MM.1S (cell line): ENCODE measurements at regions not wholly inside any gene's neighbourhood (a gene's known extent, or its start where the extent isn't known, plus 50 kb on each side); places are given as distances from the start of the nearest gene placed in this dataset.

Experiments
- DNase-seq: peaks from one replicate; pipeline ENCODE4 v3.0.0-alpha.2; 2015
- H2AFZ ChIP-seq: fragments of 300-600 bp; sonication (generic); 2 replicates; pipeline ENCODE4 v1.6.0; 2016; ENCODE audit warnings: antibody characterized with exemption, low read length
- H3F3A ChIP-seq: fragments of 300-600 bp; sonication (generic); 2 replicates; pipeline ENCODE4 v1.6.1; 2016; ENCODE audit warnings: mild to moderate bottlenecking, antibody characterized with exemption, low read length, moderate library complexity, mixed read lengths; ENCODE audit not compliant: insufficient read depth
- H3K27ac ChIP-seq: fragments of 300-600 bp; sonication (generic); 2 replicates; pipeline ENCODE4 v1.5.1; 2016; ENCODE audit warnings: mild to moderate bottlenecking, low read length
- H3K27me3 ChIP-seq: fragments of 300-600 bp; sonication (generic); replicated peaks from 2 replicates; pipeline ENCODE4 v1.6.0; 2016; ENCODE audit warnings: low read length; ENCODE audit not compliant: insufficient read depth
- H3K36me3 ChIP-seq: fragments of 300-600 bp; sonication (generic); replicated peaks from 2 replicates; pipeline ENCODE4 v1.6.1; 2016; ENCODE audit warnings: mild to moderate bottlenecking, low read length, mixed read lengths; ENCODE audit not compliant: insufficient read depth
- H3K4me1 ChIP-seq: fragments of 300-600 bp; sonication (generic); 2 replicates; pipeline ENCODE4 v1.6.1; 2016; ENCODE audit warnings: low read length, mixed read lengths
- H3K4me2 ChIP-seq: fragments of 300-600 bp; sonication (generic); 2 replicates; pipeline ENCODE4 v1.6.0; 2016; ENCODE audit warnings: low read depth, low read length
- H3K4me3 ChIP-seq: fragments of 300-600 bp; sonication (generic); 2 replicates; pipeline ENCODE4 v1.5.1; 2016; ENCODE audit warnings: low read length, mixed read lengths
- H3K79me2 ChIP-seq: fragments of 300-600 bp; sonication (generic); 2 replicates; pipeline ENCODE4 v1.6.1; 2016; ENCODE audit warnings: mixed run types, low read length, mixed read lengths
- H3K9ac ChIP-seq: fragments of 300-600 bp; sonication (generic); 2 replicates; pipeline ENCODE4 v1.6.1; 2016; ENCODE audit warnings: low read length, mixed read lengths
- H3K9me2 ChIP-seq: fragments of 300-600 bp; sonication (generic); replicated peaks from 2 replicates; pipeline ENCODE4 v1.6.1; 2016; ENCODE audit warnings: mild to moderate bottlenecking, low read length, mixed read lengths; ENCODE audit not compliant: insufficient read depth
- H3K9me3 ChIP-seq: fragments of 300-600 bp; sonication (generic); replicated peaks from 2 replicates; pipeline ENCODE4 v1.6.1; 2016; ENCODE audit warnings: mild to moderate bottlenecking, low read length, mixed read lengths; ENCODE audit not compliant: insufficient read depth
- H4K20me1 ChIP-seq: fragments of 300-600 bp; sonication (generic); 2 replicates; pipeline ENCODE4 v1.6.1; 2016; ENCODE audit warnings: mild to moderate bottlenecking, low read length, moderate library complexity, mixed read lengths; ENCODE audit not compliant: insufficient read depth
- EZH2 ChIP-seq: fragments of 300-600 bp; sonication (generic); optimal IDR thresholded peaks from 2 replicates; pipeline ENCODE3; 2017; ENCODE audit warnings: low read depth, mild to moderate bottlenecking, antibody characterized with exemption, low read length, mixed read lengths
- EZH2phosphoT487 ChIP-seq: fragments of 300-600 bp; sonication (generic); IDR thresholded peaks from 2 replicates; pipeline ENCODE4 v1.6.1; 2018; ENCODE audit warnings: antibody characterized with exemption, low read length
- TF ChIP-seq, protein P1 (sequence below): fragments of 300-600 bp; sonication (generic); IDR thresholded peaks from 2 replicates; pipeline ENCODE4 v1.5.1; 2016; ENCODE audit warnings: antibody characterized with exemption, low read length, mixed read lengths

DNA sequence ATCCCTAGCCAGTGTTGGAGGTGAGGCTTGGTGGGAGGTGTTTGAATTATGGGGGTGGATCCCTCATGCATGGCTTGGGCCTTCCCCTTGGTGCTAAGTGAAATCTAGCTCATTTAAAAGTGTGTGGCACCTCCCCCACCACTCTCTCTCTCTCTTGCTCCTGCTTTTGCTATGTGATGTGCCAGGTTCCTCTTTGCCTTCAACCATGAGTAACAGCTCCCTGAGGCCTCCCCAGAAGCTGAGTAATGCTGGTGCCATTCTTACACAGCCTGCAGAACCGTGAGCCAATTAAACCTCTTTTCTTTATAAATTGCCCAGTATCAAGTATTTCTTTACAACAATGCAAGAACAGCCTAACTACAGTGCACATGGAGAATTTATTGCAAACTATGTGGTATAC, 188.8 kb upstream of the POT1 start:
- Histone ChIP-seq H3K4me2 (no peak overlapping the region), H3K9ac (no peak overlapping the region), H4K20me1 (no peaks in the 10 kb centered on the region), H3K36me3 (no peaks in the 10 kb centered on the region), H3F3A (no peaks in the 10 kb centered on the region), H3K27me3 (no peaks in the 10 kb centered on the region), H2AFZ (no peak overlapping the region), H3K9me2 (no peaks in the 10 kb centered on the region), H3K9me3 (no peaks in the 10 kb centered on the region), H3K4me1 (no peaks in the 10 kb centered on the region), H3K79me2 (no peaks in the 10 kb centered on the region), H3K27ac (no peak overlapping the region), H3K4me3 (no peak overlapping the region)
- TF ChIP-seq EZH2phosphoT487 = no peak
- TF ChIP-seq, protein P1, sequence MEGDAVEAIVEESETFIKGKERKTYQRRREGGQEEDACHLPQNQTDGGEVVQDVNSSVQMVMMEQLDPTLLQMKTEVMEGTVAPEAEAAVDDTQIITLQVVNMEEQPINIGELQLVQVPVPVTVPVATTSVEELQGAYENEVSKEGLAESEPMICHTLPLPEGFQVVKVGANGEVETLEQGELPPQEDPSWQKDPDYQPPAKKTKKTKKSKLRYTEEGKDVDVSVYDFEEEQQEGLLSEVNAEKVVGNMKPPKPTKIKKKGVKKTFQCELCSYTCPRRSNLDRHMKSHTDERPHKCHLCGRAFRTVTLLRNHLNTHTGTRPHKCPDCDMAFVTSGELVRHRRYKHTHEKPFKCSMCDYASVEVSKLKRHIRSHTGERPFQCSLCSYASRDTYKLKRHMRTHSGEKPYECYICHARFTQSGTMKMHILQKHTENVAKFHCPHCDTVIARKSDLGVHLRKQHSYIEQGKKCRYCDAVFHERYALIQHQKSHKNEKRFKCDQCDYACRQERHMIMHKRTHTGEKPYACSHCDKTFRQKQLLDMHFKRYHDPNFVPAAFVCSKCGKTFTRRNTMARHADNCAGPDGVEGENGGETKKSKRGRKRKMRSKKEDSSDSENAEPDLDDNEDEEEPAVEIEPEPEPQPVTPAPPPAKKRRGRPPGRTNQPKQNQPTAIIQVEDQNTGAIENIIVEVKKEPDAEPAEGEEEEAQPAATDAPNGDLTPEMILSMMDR = no peak
- no peak for TF ChIP-seq EZH2
- no peak for DNase-seq

DNA sequence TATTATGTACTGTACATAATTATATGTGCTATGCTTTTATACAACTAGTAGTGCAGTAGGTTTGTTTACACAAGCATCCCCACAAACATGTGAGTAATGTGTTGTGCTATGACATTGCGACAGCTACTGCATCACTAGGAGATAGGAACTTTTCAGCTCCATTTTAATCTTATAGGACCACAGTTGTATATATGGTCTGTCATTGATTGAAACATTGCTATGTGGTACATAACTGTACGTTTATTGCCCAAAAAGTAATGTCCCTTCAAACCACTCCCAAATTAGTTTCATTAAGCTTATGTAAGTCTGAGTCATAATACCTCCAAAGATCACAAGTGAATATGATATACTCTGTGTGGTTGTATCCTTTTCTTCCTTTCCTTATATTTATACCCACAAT, 183.2 kb upstream of the POT1 start:
- no peak overlapping the region for H2AFZ ChIP-seq
- TF ChIP-seq, protein P1 = no peak
- TF ChIP-seq EZH2phosphoT487 (no peak), EZH2 (no peak)
- no peak overlapping the region for H3K9ac ChIP-seq
- H3K9me2 ChIP-seq = no peaks in the 10 kb centered on the region
- no peaks in the 10 kb centered on the region for H3K79me2 ChIP-seq
- no peaks in the 10 kb centered on the region for H4K20me1 ChIP-seq
- H3K36me3 ChIP-seq = no peaks in the 10 kb centered on the region
- DNase-seq = no peak
- H3K9me3 ChIP-seq = no peaks in the 10 kb centered on the region
- H3K4me3 ChIP-seq = no peak overlapping the region
- no peaks in the 10 kb centered on the region for H3K4me1 ChIP-seq
- no peaks in the 10 kb centered on the region for H3F3A ChIP-seq
- no peak overlapping the region for H3K27ac ChIP-seq
- H3K4me2 ChIP-seq = no peak overlapping the region
- H3K27me3 ChIP-seq = no peaks in the 10 kb centered on the region

DNA sequence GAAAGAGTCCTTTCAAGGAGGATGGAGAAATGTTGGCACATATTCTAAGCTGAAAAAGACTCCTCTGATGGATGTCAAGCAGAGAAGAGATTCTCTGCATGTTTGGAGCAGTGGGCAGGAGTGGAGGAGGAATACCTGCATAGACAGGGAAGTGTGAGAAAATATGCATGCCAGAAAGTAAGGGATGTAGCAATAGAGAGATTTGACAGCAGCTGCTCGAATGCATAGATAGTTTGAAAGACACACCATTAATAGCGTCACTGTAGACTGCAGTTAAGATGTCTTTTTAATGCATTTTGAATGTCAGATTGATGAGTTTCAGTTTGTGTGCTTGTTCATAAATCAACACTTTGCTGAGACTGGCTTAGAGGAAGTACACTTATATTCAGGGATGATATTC, 169.9 kb upstream of the POT1 start:
- no peaks in the 10 kb centered on the region for H3K4me1 ChIP-seq
- H3K27ac ChIP-seq = no peak overlapping the region

More for the DNA sequence above, 169.9 kb upstream of the POT1 start:
- TF ChIP-seq EZH2phosphoT487 (no peak), EZH2 (no peak)
- TF ChIP-seq, protein P1 = no peak
- Histone ChIP-seq H3K27me3 (no peaks in the 10 kb centered on the region), H4K20me1 (no peaks in the 10 kb centered on the region), H3K4me2 (no peak overlapping the region), H3K9me2 (no peaks in the 10 kb centered on the region), H3K4me3 (no peak overlapping the region), H3K36me3 (no peaks in the 10 kb centered on the region), H2AFZ (no peak overlapping the region), H3K9me3 (no peaks in the 10 kb centered on the region), H3F3A (no peaks in the 10 kb centered on the region), H3K79me2 (no peaks in the 10 kb centered on the region), H3K9ac (no peak overlapping the region)
- DNase-seq = no peak
